AG09309 (cell line): ENCODE measurements at regions not wholly inside any gene's neighbourhood (a gene's known extent, or its start where the extent isn't known, plus 50 kb on each side); places are given as distances from the start of the nearest gene placed in this dataset.

Experiments used
- DNase-seq: peaks from one replicate; pipeline ENCODE4 v3.0.0-alpha.2; 2010; ENCODE audit warnings: low read depth
- H3K4me3 ChIP-seq: 2 replicates; pipeline ENCODE4 v1.5.1; 2011; ENCODE audit warnings: mild to moderate bottlenecking, low read depth, low read length, moderate library complexity; ENCODE audit not compliant: control insufficient read depth
- TF ChIP-seq, protein P1 (sequence below): IDR thresholded peaks from 2 replicates; pipeline ENCODE4 v1.5.1; 2011; ENCODE audit warnings: mild to moderate bottlenecking, low read depth, low read length, inconsistent platforms; ENCODE audit not compliant: insufficient read depth, control insufficient read depth; ENCODE audit errors: missing control alignments

DNA sequence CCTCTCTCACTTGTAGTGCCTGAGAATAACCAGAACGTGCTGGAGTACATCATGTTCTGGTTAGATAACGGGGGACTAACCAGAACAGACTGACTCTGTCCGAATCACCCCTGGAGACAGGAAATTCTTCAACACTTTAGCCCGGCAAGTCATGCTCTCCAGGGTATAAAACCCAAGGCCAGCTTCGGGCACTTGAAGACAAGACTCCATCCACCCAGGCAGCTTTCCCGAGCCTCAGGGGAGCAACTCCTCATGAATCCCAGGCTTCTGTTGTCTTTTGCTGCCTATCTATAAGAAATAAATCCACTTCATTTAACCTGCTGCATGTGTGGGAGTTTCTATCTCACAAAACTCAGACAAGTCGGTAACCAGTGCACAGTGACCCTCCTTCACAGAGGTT, 99.6 kb downstream of the KCNF1 start:
- no peak for DNase-seq
- no peak overlapping the region for H3K4me3 ChIP-seq
- TF ChIP-seq, protein P1, sequence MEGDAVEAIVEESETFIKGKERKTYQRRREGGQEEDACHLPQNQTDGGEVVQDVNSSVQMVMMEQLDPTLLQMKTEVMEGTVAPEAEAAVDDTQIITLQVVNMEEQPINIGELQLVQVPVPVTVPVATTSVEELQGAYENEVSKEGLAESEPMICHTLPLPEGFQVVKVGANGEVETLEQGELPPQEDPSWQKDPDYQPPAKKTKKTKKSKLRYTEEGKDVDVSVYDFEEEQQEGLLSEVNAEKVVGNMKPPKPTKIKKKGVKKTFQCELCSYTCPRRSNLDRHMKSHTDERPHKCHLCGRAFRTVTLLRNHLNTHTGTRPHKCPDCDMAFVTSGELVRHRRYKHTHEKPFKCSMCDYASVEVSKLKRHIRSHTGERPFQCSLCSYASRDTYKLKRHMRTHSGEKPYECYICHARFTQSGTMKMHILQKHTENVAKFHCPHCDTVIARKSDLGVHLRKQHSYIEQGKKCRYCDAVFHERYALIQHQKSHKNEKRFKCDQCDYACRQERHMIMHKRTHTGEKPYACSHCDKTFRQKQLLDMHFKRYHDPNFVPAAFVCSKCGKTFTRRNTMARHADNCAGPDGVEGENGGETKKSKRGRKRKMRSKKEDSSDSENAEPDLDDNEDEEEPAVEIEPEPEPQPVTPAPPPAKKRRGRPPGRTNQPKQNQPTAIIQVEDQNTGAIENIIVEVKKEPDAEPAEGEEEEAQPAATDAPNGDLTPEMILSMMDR = no peak

DNA sequence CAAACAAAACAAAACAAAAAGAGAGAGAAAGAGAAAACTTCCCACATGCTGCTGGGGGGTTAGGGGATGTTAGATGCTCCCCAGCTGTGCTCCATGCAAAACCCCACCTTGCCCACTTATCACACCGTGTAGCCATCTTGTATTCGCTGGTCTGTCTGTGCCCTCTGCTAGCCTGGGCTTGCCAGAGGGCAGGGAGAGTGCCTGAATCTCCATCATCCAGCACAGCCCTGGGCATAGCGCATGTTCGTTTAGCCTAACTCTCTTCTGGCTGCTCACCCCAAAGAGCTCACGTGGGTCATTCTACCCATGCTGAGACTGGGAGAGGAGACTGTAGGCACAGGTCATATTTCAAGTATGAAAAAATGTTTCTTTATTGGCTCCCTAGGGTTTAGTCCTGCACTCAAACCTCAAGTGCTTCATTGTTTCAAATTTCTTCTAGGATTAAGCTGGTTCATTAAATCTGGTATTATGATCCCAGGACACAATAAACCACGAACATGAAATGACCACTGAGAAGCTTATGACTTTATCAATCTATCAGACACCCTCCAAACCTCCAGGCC, 100.5 kb downstream of the KCNF1 start:
- H3K4me3 ChIP-seq = no peak overlapping the region
- DNase-seq = no peak
- TF ChIP-seq, protein P1 = no peak

DNA sequence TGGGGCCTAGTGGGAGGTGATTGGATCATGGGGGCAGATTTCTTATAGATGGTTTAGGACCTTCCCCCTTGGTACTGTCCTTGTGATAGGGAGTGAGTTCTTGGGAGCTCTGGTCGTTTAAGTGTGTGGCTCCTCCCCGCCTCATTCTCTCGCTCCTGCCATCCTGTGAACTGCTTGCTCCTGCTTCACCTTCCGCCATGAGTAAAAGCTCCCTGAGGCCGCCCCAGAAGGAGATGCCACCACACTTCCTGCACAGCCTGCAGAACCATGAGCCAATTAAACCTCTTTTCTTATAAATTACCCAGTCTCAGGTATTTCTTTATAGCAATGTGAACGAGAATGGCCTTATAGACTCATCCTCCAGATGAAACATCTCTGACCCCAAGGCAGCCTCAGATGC, 101.5 kb downstream of the KCNF1 start:
- no peak overlapping the region for H3K4me3 ChIP-seq
- TF ChIP-seq, protein P1 = no peak
- no peak for DNase-seq

DNA sequence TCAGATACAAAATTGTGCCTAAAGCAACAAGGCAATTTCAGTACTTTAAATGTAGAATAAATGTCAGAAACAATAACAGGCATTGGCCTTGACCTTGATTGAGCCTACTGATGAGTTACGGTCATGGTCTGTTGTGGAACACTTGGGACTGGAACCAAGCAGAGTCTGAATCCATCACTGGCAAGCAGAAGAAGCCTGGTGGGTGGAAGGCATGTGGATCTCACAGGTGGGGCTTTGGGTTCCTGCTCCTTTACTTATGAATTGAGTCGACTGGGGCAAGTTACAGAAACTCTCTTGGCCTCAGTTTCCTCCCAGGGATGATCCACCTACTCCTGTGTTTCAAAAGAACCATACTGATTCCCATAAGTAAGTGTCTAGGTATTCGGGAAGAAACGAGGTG, 102.3 kb downstream of the KCNF1 start:
- H3K4me3 ChIP-seq = no peak overlapping the region
- TF ChIP-seq, protein P1 = no peak
- no peak for DNase-seq

DNA sequence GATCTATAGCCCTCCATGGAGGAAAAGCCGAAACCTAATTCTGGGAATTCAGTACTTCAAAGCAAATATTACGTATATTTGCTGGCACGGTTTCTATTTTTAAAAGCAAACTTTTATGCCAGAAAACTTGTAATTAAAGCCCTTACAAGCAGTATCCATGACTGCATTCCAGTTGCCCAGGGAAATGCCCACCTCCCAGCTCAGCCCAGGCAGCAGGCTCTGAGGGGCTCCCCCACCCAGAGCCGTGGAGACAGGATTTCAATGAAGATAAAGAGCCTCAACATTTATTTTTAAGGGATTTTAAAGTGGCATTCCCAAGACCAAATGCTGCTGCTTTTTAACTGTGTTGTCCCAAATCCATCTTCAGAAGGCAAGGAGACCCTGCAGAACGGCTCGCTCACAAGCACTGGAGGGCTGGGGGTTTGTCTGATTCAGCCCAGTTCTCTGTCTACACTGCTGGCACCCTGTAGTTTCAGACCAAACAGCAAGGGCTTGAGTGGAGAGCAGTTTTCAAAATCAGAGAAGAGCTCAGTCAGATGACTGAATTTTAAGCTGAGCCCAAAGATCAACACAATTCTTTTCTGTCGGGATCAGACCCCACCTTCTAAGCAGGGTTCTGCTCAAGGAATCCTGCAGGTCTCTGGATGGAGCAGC, 105.1 kb downstream of the KCNF1 start:
- TF ChIP-seq, protein P1 = no peak
- H3K4me3 ChIP-seq = no peak overlapping the region
- no peak for DNase-seq

DNA sequence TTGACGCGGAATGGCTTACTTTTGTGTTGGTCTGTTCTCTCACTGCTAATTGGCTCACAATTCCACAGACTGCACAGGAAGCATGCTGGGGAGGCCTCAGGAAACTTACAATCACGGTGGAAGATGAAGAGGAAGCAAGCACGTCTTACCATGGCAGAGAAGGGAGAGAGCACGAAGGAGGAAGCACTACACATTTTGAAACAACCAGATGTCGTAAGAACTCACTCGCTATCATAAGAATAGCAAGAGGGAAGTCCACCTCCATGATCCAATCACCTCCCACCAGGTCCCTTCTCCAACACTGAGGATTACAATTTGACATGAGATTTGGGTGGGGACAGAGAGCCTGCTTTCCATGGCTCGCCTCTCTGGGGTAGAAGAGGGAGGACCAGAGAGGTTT, 106.2 kb downstream of the KCNF1 start:
- H3K4me3 ChIP-seq = no peak overlapping the region
- TF ChIP-seq, protein P1 = no peak
- no peak for DNase-seq
